ENCODE measurements at regions not wholly inside any gene's neighbourhood (a gene's known extent, or its start where the extent isn't known, plus 50 kb on each side); places are given as distances from the start of the nearest gene placed in this dataset.

GRCh38 chr14:38039496-38039895, 168.2 kb upstream of the SSTR1 start:
- no peak for DNase-seq (ENCODE audit: low spot score)
- Mint-ChIP-seq H3K9me3 (ENCODE audit: low read depth) (peaks cover 6% of the 10 kb centered on the region), H3K4me1 (ENCODE audit: low read depth) (no peaks in the 10 kb centered on the region), H3K27me3 (ENCODE audit: low read depth) (no peaks in the 10 kb centered on the region), H3K36me3 (ENCODE audit: low read depth) (no peaks in the 10 kb centered on the region), H3K4me3 (ENCODE audit: unreplicated experiment) (no peak overlapping the region), H3K27ac (ENCODE audit: unreplicated experiment) (no peak overlapping the region)
- no peak for TF ChIP-seq CTCF (IDR thresholded peaks at IDR 0.05)

- Mint-ChIP-seq H3K27ac (ENCODE audit: unreplicated experiment) (no peak overlapping the region), H3K4me3 (ENCODE audit: unreplicated experiment) (no peak overlapping the region), H3K4me1 (ENCODE audit: low read depth) (no peaks in the 10 kb centered on the region), H3K9me3 (ENCODE audit: low read depth) (peaks cover 6% of the 10 kb centered on the region), H3K27me3 (ENCODE audit: low read depth) (no peaks in the 10 kb centered on the region), H3K36me3 (ENCODE audit: low read depth) (no peaks in the 10 kb centered on the region)
- TF ChIP-seq CTCF (IDR thresholded peaks at IDR 0.05) = no peak
- no peak for DNase-seq (ENCODE audit: low spot score)
Observed at GRCh38 chr14:38040411-38040810, 167.3 kb upstream of the SSTR1 start.

- H3K9me3 Mint-ChIP-seq (ENCODE audit: low read depth) = no peaks in the 10 kb centered on the region
- no peak for DNase-seq (ENCODE audit: low spot score)
- no peak for TF ChIP-seq CTCF (IDR thresholded peaks at IDR 0.05)
- H3K4me1 Mint-ChIP-seq (ENCODE audit: low read depth) = no peaks in the 10 kb centered on the region
- H3K4me3 Mint-ChIP-seq (ENCODE audit: unreplicated experiment) = no peak overlapping the region
- H3K27ac Mint-ChIP-seq (ENCODE audit: unreplicated experiment) = no peak overlapping the region
- no peaks in the 10 kb centered on the region for H3K36me3 Mint-ChIP-seq (ENCODE audit: low read depth)
- H3K27me3 Mint-ChIP-seq (ENCODE audit: low read depth) = no peaks in the 10 kb centered on the region
Observed at GRCh38 chr14:38042322-38042721, 165.4 kb upstream of the SSTR1 start.

- no peaks in the 10 kb centered on the region for H3K4me1 Mint-ChIP-seq (ENCODE audit: low read depth)
- peaks cover 10% of the 10 kb centered on the region for H3K9me3 Mint-ChIP-seq (ENCODE audit: low read depth)
- H3K4me3 Mint-ChIP-seq (ENCODE audit: unreplicated experiment) = no peak overlapping the region
- no peak overlapping the region for H3K27ac Mint-ChIP-seq (ENCODE audit: unreplicated experiment)
- H3K36me3 Mint-ChIP-seq (ENCODE audit: low read depth) = no peaks in the 10 kb centered on the region
- DNase-seq (ENCODE audit: low spot score) = no peak
- TF ChIP-seq CTCF (IDR thresholded peaks at IDR 0.05) = no peak
- no peaks in the 10 kb centered on the region for H3K27me3 Mint-ChIP-seq (ENCODE audit: low read depth)
Observed at GRCh38 chr14:38044710-38045109, 163.0 kb upstream of the SSTR1 start.

GRCh38 chr14:38045461-38045860, 162.2 kb upstream of the SSTR1 start:
- H3K36me3 Mint-ChIP-seq (ENCODE audit: low read depth) = no peaks in the 10 kb centered on the region
- H3K27me3 Mint-ChIP-seq (ENCODE audit: low read depth) = no peaks in the 10 kb centered on the region
- H3K27ac Mint-ChIP-seq (ENCODE audit: unreplicated experiment) = no peak overlapping the region
- no peak for DNase-seq (ENCODE audit: low spot score)
- H3K4me3 Mint-ChIP-seq (ENCODE audit: unreplicated experiment) = no peak overlapping the region
- peaks cover 10% of the 10 kb centered on the region for H3K9me3 Mint-ChIP-seq (ENCODE audit: low read depth)
- H3K4me1 Mint-ChIP-seq (ENCODE audit: low read depth) = no peaks in the 10 kb centered on the region
- no peak for TF ChIP-seq CTCF (IDR thresholded peaks at IDR 0.05)
